ENCODE measurements at regions not wholly inside any gene's neighbourhood (a gene's known extent, or its start where the extent isn't known, plus 50 kb on each side); places are given as distances from the start of the nearest gene placed in this dataset.

DNA sequence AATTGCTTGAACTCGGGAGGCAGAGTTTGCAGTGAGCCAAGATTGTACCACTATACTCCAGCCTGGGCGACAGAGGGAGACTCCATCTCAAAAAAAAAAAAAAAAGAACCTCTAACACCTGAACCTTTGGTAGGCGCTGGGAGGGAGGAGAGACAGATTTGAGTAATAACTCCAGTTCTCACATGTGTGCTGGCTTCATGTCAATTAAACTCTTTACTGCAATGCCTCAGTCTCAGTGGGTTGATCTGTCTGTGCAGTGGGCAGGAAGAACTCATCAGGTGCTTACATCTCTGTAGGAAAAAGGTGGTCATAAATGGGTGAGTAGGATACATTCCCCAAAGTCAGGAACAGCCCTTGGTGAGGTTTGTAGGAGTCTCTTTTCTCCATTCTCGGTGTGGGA is 85.1 kb upstream of the ABCC4 start:
- Histone ChIP-seq H3K4me3 (ENCODE audit: low read length in 3 of 3) (no peak overlapping the region), H3K4me1 (ENCODE audit: control insufficient read depth in 3 of 3, insufficient read depth in 3 of 3, low read length in 3 of 3) (peaks cover 0 to 6% (median 3%) of the 10 kb centered on the region in 3 donors), H3K9ac (ENCODE audit: low read depth in 1 of 3, low read length in 3 of 3) (no peak overlapping the region), H3K9me3 (ENCODE audit: control insufficient read depth in 3 of 3, low read length in 3 of 3) (no peaks in the 10 kb centered on the region), H3K27ac (ENCODE audit: low read depth, low read length) (no peak overlapping the region), H3K27me3 (ENCODE audit: control insufficient read depth in 3 of 3, insufficient read depth in 3 of 3, low read length in 3 of 3) (no peaks in the 10 kb centered on the region), H3K36me3 (ENCODE audit: control insufficient read depth in 3 of 3, insufficient read depth in 3 of 3, low read length in 3 of 3) (no peaks in the 10 kb centered on the region)

DNA sequence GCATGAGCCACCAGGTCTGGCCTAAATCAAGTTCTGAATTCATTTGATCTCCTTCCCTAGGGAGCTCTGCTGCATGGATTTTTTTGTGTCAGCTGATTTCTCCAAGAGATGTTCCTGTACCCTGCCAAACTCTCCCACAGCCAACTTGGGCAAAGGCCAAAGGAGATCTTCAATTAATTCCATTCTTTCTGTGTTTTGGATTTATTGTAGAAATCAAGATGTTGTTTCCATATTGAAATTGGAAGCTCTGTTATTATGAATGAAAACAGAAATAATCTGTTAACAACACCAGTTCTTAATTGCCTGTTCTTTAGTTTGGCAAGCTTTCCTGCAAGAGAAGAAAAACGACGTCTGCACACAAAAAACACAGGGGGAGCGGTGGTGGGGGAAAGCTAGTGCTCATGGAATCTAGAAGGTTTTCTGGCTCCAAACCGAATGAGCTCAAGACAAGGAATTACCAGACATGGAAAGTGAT is 86.5 kb upstream of the ABCC4 start:
- no peak overlapping the region for H3K4me3 ChIP-seq (ENCODE audit: low read length in 3 of 3)
- H3K9me3 ChIP-seq (ENCODE audit: control insufficient read depth in 3 of 3, low read length in 3 of 3) = no peaks in the 10 kb centered on the region
- peaks cover 0 to 6% (median 3%) of the 10 kb centered on the region in 3 donors for H3K4me1 ChIP-seq (ENCODE audit: control insufficient read depth in 3 of 3, insufficient read depth in 3 of 3, low read length in 3 of 3)
- no peak overlapping the region for H3K9ac ChIP-seq (ENCODE audit: low read depth in 1 of 3, low read length in 3 of 3)
- no peak overlapping the region for H3K27ac ChIP-seq (ENCODE audit: low read depth, low read length)
- no peaks in the 10 kb centered on the region for H3K27me3 ChIP-seq (ENCODE audit: control insufficient read depth in 3 of 3, insufficient read depth in 3 of 3, low read length in 3 of 3)
- no peaks in the 10 kb centered on the region for H3K36me3 ChIP-seq (ENCODE audit: control insufficient read depth in 3 of 3, insufficient read depth in 3 of 3, low read length in 3 of 3)

DNA sequence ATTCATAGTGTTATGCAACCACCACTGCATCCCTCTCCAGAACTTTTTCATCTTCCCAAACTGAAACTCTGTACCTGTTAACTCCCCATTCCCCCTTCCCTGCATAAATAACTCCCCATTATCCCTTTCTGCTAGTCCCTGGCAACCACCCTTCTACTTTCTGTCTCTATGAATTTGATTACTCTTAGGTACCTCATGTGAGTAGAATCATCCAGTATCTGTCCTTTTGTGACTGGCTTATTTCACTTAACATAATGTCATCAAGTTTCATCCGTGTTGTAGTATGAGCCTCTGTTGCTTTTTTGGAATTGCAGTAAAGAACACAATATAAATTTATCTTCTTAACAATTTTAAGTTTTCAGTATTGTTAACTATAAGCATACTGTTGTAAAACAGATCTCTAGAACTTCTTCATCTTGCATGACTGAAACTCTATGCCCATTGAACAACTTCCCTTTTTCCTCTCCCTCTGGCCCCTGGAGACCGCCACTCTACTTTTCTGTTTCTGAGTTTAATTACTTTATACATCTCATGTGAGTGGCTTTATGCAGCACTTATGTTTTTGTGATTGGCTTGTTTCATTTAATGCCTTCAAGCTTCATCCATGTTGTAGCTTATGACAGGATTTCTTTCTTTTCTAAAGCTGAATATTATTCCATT is 87.3 kb upstream of the ABCC4 start:
- Histone ChIP-seq H3K27ac (ENCODE audit: low read depth, low read length) (no peak overlapping the region), H3K9ac (ENCODE audit: low read depth in 1 of 3, low read length in 3 of 3) (no peak overlapping the region), H3K9me3 (ENCODE audit: control insufficient read depth in 3 of 3, low read length in 3 of 3) (no peaks in the 10 kb centered on the region), H3K27me3 (ENCODE audit: control insufficient read depth in 3 of 3, insufficient read depth in 3 of 3, low read length in 3 of 3) (no peaks in the 10 kb centered on the region), H3K36me3 (ENCODE audit: control insufficient read depth in 3 of 3, insufficient read depth in 3 of 3, low read length in 3 of 3) (no peaks in the 10 kb centered on the region), H3K4me1 (ENCODE audit: control insufficient read depth in 3 of 3, insufficient read depth in 3 of 3, low read length in 3 of 3) (peaks cover 0 to 6% (median 3%) of the 10 kb centered on the region in 3 donors), H3K4me3 (ENCODE audit: low read length in 3 of 3) (no peak overlapping the region)

DNA sequence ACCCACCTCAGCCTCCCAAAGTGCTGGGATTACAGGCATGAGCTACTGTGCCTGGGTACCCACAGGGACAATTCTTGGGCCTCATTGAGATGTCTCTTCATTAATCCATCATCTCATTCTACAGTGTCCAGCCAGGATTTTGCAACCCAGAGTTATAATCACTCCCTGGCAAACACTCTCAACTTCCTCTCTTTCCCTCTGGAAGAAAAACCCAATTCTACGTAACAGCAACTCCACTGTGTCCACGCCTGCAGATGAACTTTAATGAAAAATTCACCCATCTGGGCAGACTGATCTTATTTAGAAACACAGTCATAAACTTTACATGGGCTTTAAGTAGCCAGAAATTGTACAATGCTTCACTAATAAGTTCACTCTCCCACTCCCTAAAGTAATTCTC is 90.1 kb upstream of the ABCC4 start:
- Histone ChIP-seq H3K4me1 (ENCODE audit: control insufficient read depth in 3 of 3, insufficient read depth in 3 of 3, low read length in 3 of 3) (no peaks in the 10 kb centered on the region), H3K9me3 (ENCODE audit: control insufficient read depth in 3 of 3, low read length in 3 of 3) (no peaks in the 10 kb centered on the region), H3K9ac (ENCODE audit: low read depth in 1 of 3, low read length in 3 of 3) (no peak overlapping the region), H3K4me3 (ENCODE audit: low read length in 3 of 3) (no peak overlapping the region), H3K27ac (ENCODE audit: low read depth, low read length) (no peak overlapping the region), H3K36me3 (ENCODE audit: control insufficient read depth in 3 of 3, insufficient read depth in 3 of 3, low read length in 3 of 3) (no peaks in the 10 kb centered on the region), H3K27me3 (ENCODE audit: control insufficient read depth in 3 of 3, insufficient read depth in 3 of 3, low read length in 3 of 3) (no peaks in the 10 kb centered on the region)

DNA sequence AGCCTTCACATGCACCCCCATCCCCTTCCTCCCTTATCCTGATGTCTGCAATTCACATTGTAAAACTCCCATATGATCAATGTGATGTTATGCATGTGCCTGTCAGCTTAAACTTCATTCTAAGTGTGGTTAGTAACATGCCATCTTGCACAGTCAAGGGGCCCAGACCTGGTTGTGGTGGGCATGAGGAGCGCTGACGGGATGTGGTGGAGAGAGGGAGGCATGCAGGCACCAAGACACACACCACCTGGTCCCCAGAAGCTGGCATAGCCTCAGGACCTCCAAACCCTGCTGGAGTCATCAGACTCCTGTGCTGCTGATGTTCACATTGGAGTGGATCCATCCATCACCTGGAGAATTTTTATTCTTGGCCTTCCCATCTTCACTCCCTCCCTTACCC is 90.5 kb upstream of the ABCC4 start:
- Histone ChIP-seq H3K9ac (ENCODE audit: low read depth in 1 of 3, low read length in 3 of 3) (no peak overlapping the region), H3K9me3 (ENCODE audit: control insufficient read depth in 3 of 3, low read length in 3 of 3) (no peaks in the 10 kb centered on the region), H3K4me3 (ENCODE audit: low read length in 3 of 3) (no peak overlapping the region), H3K36me3 (ENCODE audit: control insufficient read depth in 3 of 3, insufficient read depth in 3 of 3, low read length in 3 of 3) (no peaks in the 10 kb centered on the region), H3K4me1 (ENCODE audit: control insufficient read depth in 3 of 3, insufficient read depth in 3 of 3, low read length in 3 of 3) (no peaks in the 10 kb centered on the region), H3K27me3 (ENCODE audit: control insufficient read depth in 3 of 3, insufficient read depth in 3 of 3, low read length in 3 of 3) (no peaks in the 10 kb centered on the region), H3K27ac (ENCODE audit: low read depth, low read length) (no peak overlapping the region)

DNA sequence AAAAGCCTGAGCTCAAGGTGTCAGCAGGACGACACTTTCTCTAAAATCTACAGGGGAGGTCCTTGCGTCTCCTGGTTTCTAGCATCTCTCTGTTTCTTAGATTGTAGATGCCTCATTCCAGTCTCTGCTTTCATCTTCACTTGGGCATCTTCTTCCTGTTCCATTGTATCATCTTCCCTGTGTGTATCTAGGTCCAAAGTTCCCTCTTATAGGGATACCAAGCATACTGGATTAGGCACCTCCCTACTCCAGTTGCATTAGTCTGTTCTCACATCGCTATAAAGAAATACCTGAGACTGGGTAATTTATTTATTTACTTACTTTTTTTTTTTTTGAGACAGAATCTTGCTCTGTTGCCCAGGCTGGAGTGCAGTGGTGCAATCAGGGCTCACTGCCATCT is 91.3 kb upstream of the ABCC4 start:
- no peaks in the 10 kb centered on the region for H3K27me3 ChIP-seq (ENCODE audit: control insufficient read depth in 3 of 3, insufficient read depth in 3 of 3, low read length in 3 of 3)
- H3K36me3 ChIP-seq (ENCODE audit: control insufficient read depth in 3 of 3, insufficient read depth in 3 of 3, low read length in 3 of 3) = no peaks in the 10 kb centered on the region
- H3K9me3 ChIP-seq (ENCODE audit: control insufficient read depth in 3 of 3, low read length in 3 of 3) = no peaks in the 10 kb centered on the region
- no peak overlapping the region for H3K27ac ChIP-seq (ENCODE audit: low read depth, low read length)
- no peak overlapping the region for H3K9ac ChIP-seq (ENCODE audit: low read depth in 1 of 3, low read length in 3 of 3)
- H3K4me3 ChIP-seq (ENCODE audit: low read length in 3 of 3) = no peak overlapping the region
- H3K4me1 ChIP-seq (ENCODE audit: control insufficient read depth in 3 of 3, insufficient read depth in 3 of 3, low read length in 3 of 3) = no peaks in the 10 kb centered on the region

DNA sequence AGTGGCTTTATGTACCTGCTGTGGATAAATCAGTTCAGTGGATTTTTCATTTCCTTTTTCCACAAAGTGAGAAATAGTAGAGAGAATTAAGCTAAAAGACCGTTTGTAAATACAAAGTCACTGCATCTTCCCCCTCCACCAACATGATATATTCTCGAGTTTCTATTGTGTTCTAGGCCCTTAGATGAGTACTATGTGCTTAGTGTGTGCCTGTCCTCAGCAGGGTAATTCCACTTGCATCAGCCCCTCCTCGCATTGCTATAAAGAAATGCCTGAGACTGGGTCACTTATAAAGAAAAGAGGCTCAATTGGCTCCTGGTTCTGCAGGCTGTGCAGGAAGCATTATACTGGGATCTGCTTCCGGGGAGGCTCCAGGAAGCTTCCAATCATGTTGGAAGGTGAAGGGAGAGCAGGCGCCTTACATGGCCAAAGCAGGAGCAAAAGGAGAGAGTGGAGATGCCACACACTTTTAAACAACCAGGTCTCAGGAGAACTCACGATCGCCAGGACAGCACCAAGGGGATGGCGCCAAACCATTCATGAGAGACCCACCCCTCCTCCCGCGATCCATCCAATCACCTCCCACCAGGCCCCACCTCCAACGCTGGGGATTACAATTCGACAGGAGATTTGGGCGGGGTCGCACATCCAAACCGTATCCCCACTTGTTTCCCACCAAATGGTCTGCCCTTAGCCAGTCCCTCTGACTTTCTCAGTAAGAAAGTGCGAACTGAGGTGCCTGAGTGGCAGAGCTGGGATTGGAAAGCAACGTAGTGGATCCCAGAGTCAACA is 102.3 kb upstream of the ABCC4 start:
- no peaks in the 10 kb centered on the region for H3K9me3 ChIP-seq (ENCODE audit: control insufficient read depth in 3 of 3, low read length in 3 of 3)
- H3K4me3 ChIP-seq (ENCODE audit: low read length in 3 of 3) = peak overlapping the region; percentile 63 to 77 (median 65)
- H3K27ac ChIP-seq (ENCODE audit: low read depth, low read length) = no peak overlapping the region
- H3K4me1 ChIP-seq (ENCODE audit: control insufficient read depth in 3 of 3, insufficient read depth in 3 of 3, low read length in 3 of 3) = peaks cover 3 to 4% (median 3%) of the 10 kb centered on the region in 3 donors
- H3K27me3 ChIP-seq (ENCODE audit: control insufficient read depth in 3 of 3, insufficient read depth in 3 of 3, low read length in 3 of 3) = peaks cover 0 to 3% (median 0%) of the 10 kb centered on the region in 3 donors
- H3K36me3 ChIP-seq (ENCODE audit: control insufficient read depth in 3 of 3, insufficient read depth in 3 of 3, low read length in 3 of 3) = no peaks in the 10 kb centered on the region
- H3K9ac ChIP-seq (ENCODE audit: low read depth in 1 of 3, low read length in 3 of 3) = peak overlapping the region in 2 of 3 donors; percentile 24 to 45

DNA sequence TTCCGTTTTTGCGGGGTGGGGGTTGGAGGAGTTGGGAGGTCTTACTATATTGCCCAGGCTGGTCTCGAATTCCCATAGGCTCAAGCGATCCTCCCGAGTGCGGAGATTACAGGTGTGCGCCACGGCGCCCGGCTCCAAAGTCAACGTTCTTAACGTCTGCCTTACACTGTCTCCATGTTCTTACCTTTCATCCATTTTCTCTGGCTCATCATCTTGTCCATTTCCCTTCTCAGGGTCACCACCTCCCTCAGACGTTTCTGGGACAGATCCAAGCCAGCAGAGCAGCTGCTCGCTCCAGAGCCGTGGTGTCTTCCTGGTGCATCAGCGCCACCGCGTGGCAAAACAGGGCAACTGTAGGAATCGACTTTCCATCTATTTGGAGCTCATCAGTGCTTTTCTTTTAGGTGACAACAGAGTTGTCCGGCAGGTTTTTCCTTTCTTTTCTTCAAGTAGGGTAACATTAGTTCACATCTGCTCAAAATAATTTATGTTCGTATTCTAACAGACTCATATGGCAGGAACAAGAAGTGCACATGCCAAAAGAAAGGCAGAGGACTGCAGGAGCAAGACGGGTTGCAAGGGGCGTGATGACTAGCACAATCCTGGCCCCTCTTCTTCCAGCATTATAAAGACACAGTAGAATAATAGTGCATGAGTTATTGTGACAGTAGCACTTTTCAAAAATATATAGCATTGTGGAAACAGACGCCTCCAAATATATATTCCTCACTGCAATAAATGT is 103.1 kb upstream of the ABCC4 start:
- Histone ChIP-seq H3K9ac (ENCODE audit: low read depth in 1 of 3, low read length in 3 of 3) (peak overlapping the region in 2 of 3 donors; percentile 24 to 45), H3K27me3 (ENCODE audit: control insufficient read depth in 3 of 3, insufficient read depth in 3 of 3, low read length in 3 of 3) (peaks cover 0 to 3% (median 0%) of the 10 kb centered on the region in 3 donors), H3K9me3 (ENCODE audit: control insufficient read depth in 3 of 3, low read length in 3 of 3) (no peaks in the 10 kb centered on the region), H3K27ac (ENCODE audit: low read depth, low read length) (no peak overlapping the region), H3K36me3 (ENCODE audit: control insufficient read depth in 3 of 3, insufficient read depth in 3 of 3, low read length in 3 of 3) (no peaks in the 10 kb centered on the region), H3K4me3 (ENCODE audit: low read length in 3 of 3) (peak overlapping the region; percentile 63 to 77 (median 65)), H3K4me1 (ENCODE audit: control insufficient read depth in 3 of 3, insufficient read depth in 3 of 3, low read length in 3 of 3) (peaks cover 3 to 4% (median 3%) of the 10 kb centered on the region in 3 donors)

DNA sequence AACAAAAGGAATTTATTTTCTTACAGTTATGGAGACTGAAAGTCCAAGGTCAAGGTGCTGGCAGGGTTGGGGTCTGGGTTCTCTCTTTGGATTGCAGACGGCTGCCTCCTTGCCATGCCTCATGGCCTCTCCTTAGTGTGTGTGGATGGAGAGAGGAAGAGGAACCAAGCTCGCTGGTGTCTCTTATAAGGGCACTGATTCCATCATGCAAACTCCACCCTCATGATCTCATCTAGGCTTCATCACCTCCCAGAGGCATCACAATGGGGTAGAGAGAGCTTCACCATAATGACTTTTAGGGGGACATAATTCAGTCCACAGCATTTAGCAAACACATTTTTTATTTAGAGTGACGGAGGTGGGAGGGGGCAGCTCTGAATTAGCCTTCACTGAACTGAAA is 104.9 kb upstream of the ABCC4 start:
- no peaks in the 10 kb centered on the region for H3K9me3 ChIP-seq (ENCODE audit: control insufficient read depth in 3 of 3, low read length in 3 of 3)
- H3K36me3 ChIP-seq (ENCODE audit: control insufficient read depth in 3 of 3, insufficient read depth in 3 of 3, low read length in 3 of 3) = no peaks in the 10 kb centered on the region
- peaks cover 3 to 4% (median 3%) of the 10 kb centered on the region in 3 donors for H3K4me1 ChIP-seq (ENCODE audit: control insufficient read depth in 3 of 3, insufficient read depth in 3 of 3, low read length in 3 of 3)
- no peak overlapping the region for H3K4me3 ChIP-seq (ENCODE audit: low read length in 3 of 3)
- H3K27ac ChIP-seq (ENCODE audit: low read depth, low read length) = no peak overlapping the region
- no peak overlapping the region for H3K9ac ChIP-seq (ENCODE audit: low read depth in 1 of 3, low read length in 3 of 3)
- H3K27me3 ChIP-seq (ENCODE audit: control insufficient read depth in 3 of 3, insufficient read depth in 3 of 3, low read length in 3 of 3) = peaks cover 0 to 3% (median 0%) of the 10 kb centered on the region in 3 donors
